Liver (tissue), 8 donors: ENCODE measurements at regions not wholly inside any gene's neighbourhood (a gene's known extent, or its start where the extent isn't known, plus 50 kb on each side); places are given as distances from the start of the nearest gene placed in this dataset.

Source experiments
- DNase-seq: peaks from one replicate; pipeline ENCODE4 v3.0.0-alpha.2; 2017; ENCODE audit warnings: low spot score
- H3K27ac ChIP-seq, 2 donors: one replicate each; pipeline ENCODE4 v1.7.0; 2013; ENCODE audit warnings: inconsistent platforms in 2 of 2, low read length in 2 of 2, control low read depth in 1 of 2, low read depth in 1 of 2, mild to moderate bottlenecking in 1 of 2
- H3K27me3 ChIP-seq, 4 donors: one replicate each; pipeline versions ENCODE4 v1.6.1 to v1.7.0; 2013; ENCODE audit warnings: low read length in 3 of 4, inconsistent platforms in 1 of 4, mild to moderate bottlenecking in 1 of 4, moderate library complexity in 1 of 4; ENCODE audit not compliant: control insufficient read depth in 4 of 4, insufficient read depth in 4 of 4
- H3K36me3 ChIP-seq, 4 donors: one replicate each; pipeline versions ENCODE4 v1.6.1 to v1.7.0; 2013; ENCODE audit warnings: low read length in 3 of 4, mild to moderate bottlenecking in 3 of 4, low read depth in 1 of 4, moderate library complexity in 1 of 4; ENCODE audit not compliant: control insufficient read depth in 4 of 4, insufficient read depth in 3 of 4
- H3K4me1 ChIP-seq, 4 donors: one replicate each; pipeline versions ENCODE4 v1.6.1 to v1.7.0; 2013; ENCODE audit warnings: low read length in 3 of 4, mild to moderate bottlenecking in 3 of 4, moderate library complexity in 1 of 4; ENCODE audit not compliant: control insufficient read depth in 4 of 4, insufficient read depth in 4 of 4
- H3K4me3 ChIP-seq, 3 donors: one replicate each; pipeline versions ENCODE4 v1.6.1 to v1.7.0; 2013; ENCODE audit warnings: low read length in 3 of 3, control low read depth in 1 of 3, low read depth in 1 of 3, mild to moderate bottlenecking in 1 of 3
- H3K9ac ChIP-seq, 2 donors: one replicate each; pipeline ENCODE4 v1.7.0; 2013; ENCODE audit warnings: low read length in 2 of 2, mild to moderate bottlenecking in 2 of 2, moderate library complexity in 2 of 2, control low read depth in 1 of 2, low read depth in 1 of 2
- H3K9me3 ChIP-seq, 4 donors: one replicate each; pipeline versions ENCODE4 v1.6.1 to v1.7.0; 2013; ENCODE audit warnings: low read length in 3 of 4; ENCODE audit not compliant: control insufficient read depth in 4 of 4
- EGR1 ChIP-seq, 2 donors: IDR thresholded peaks; 2 replicates each; pipeline ENCODE4 v1.6.1; 2016 to 2018; ENCODE audit warnings: antibody characterized with exemption in 2 of 2, low read depth in 2 of 2
- FOXA1 ChIP-seq: IDR thresholded peaks from 2 replicates; pipeline ENCODE4 v1.6.1; 2016; ENCODE audit warnings: antibody characterized with exemption
- FOXA2 ChIP-seq: IDR thresholded peaks from 2 replicates; pipeline ENCODE4 v1.6.1; 2016; ENCODE audit warnings: antibody characterized with exemption
- GABPA ChIP-seq, 2 donors: IDR thresholded peaks in 1 of 2; conservative IDR thresholded peaks in 1 of 2; 2 replicates each; pipeline ENCODE4 v1.6.1; 2016; ENCODE audit warnings: antibody characterized with exemption in 2 of 2, mild to moderate bottlenecking in 1 of 2, moderate library complexity in 1 of 2
- HNF4A ChIP-seq, 2 donors: conservative IDR thresholded peaks; 2 replicates each; pipeline ENCODE4 v1.6.1; 2016; ENCODE audit warnings: antibody characterized with exemption in 2 of 2, mild to moderate bottlenecking in 2 of 2
- HNF4G ChIP-seq: IDR thresholded peaks from 2 replicates; pipeline ENCODE4 v1.6.1; 2016; ENCODE audit warnings: antibody characterized with exemption
- JUND ChIP-seq, 2 donors: IDR thresholded peaks; 2 replicates each; pipeline ENCODE4 v1.6.1; 2016; ENCODE audit warnings: antibody characterized with exemption in 2 of 2
- NR2F2 ChIP-seq: IDR thresholded peaks from 2 replicates; pipeline ENCODE4 v1.6.1; 2016; ENCODE audit warnings: antibody characterized with exemption
- RAD21 ChIP-seq, 2 donors: IDR thresholded peaks; 2 replicates each; pipeline ENCODE4 v1.6.1; 2016; ENCODE audit warnings: antibody characterized with exemption in 2 of 2, mild to moderate bottlenecking in 2 of 2
- RXRA ChIP-seq, 2 donors: IDR thresholded peaks; 2 replicates each; pipeline ENCODE4 v1.6.1; 2017 to 2018; ENCODE audit warnings: antibody characterized with exemption in 2 of 2, mild to moderate bottlenecking in 1 of 2
- SP1 ChIP-seq: IDR thresholded peaks from 2 replicates; pipeline ENCODE4 v1.6.1; 2018; ENCODE audit warnings: antibody characterized with exemption, mild to moderate bottlenecking
- TAF1 ChIP-seq: conservative IDR thresholded peaks from 2 replicates; pipeline ENCODE4 v1.6.1; 2016; ENCODE audit warnings: antibody characterized with exemption, mild to moderate bottlenecking
- YY1 ChIP-seq: IDR thresholded peaks from 2 replicates; pipeline ENCODE4 v1.6.1; 2016; ENCODE audit warnings: antibody characterized with exemption, mild to moderate bottlenecking
- WGBS: extraction: QIAGEN DNeasy Blood & Tissue Kit; methylation state at CpG from one replicate; pipeline ENCODE4 v1.1.7; 2013; 5-methylcytosine and 5-hydroxymethylcytosine counted together
- TF ChIP-seq, protein P1 (sequence below): IDR thresholded peaks from 2 replicates; pipeline ENCODE4 v1.6.1; 2016; ENCODE audit warnings: antibody characterized with exemption, mild to moderate bottlenecking
- TF ChIP-seq, protein P2 (sequence below): IDR thresholded peaks from 2 replicates; pipeline ENCODE4 v1.6.1; 2016; ENCODE audit warnings: antibody characterized with exemption
- TF ChIP-seq, protein P3 (sequence below): IDR thresholded peaks from 2 replicates; pipeline ENCODE4 v1.6.1; 2016; ENCODE audit warnings: antibody characterized with exemption
- TF ChIP-seq, protein P4 (sequence below): fragments of 150-350 bp; IDR thresholded peaks from 2 replicates; pipeline ENCODE4 v1.5.1; 2017; ENCODE audit warnings: improper control_type of control experiment, low read depth, low read length; ENCODE audit not compliant: missing input control
- donor health status: healthy.
- donor health status: healthy.
- donor health status: healthy.
- donor health status: healthy.
- donor health status: healthy.

DNA sequence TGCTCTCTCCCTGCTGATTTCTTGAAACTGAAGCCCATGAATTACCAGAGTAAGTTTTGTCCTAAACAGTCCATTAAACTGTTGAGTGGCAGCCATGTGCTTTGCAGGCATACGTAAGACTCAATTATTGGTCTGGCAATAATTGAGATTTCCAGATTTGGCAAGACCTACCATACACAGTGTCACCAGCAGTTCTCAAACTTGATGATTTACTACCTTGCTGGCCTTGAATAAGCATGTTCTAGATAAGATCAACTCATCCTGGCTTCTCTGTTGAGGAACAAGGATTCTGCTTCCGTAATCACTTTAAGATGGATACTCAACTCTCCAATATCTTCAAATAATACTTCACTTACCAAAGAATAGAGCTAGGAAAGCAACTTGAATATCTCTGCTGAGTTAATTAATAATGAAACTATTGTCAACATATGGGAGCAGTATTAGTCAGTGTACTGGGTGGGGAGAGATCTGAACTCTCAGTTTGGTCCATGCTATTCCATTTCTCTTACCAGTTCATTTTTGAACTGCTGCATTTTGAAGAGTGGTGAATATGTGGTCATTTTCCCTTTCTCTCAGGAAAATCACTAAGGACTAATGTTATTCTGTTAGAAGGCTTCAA is 181.4 kb downstream of the IPMK start:
- Histone ChIP-seq H3K4me1 (no peaks in the 10 kb centered on the region), H3K4me3 (no peak overlapping the region), H3K9ac (no peak overlapping the region), H3K27ac (no peak overlapping the region), H3K36me3 (no peaks in the 10 kb centered on the region), H3K9me3 (no peaks in the 10 kb centered on the region), H3K27me3 (no peaks in the 10 kb centered on the region)
- TF ChIP-seq FOXA2 (no peak), HNF4G (no peak), FOXA1 (no peak), EGR1 (IDR thresholded peaks at IDR 0.05; ENCODE audit: low read depth in 2 of 2) (no peak), NR2F2 (no peak), RXRA (IDR thresholded peaks at IDR 0.05) (no peak), JUND (IDR thresholded peaks at IDR 0.05) (no peak), GABPA (IDR thresholded peaks at IDR 0.05 in 1 of 2, conservative IDR thresholded peaks at IDR 0.05 in 1 of 2) (no peak), SP1 (no peak), TAF1 (no peak), HNF4A (conservative IDR thresholded peaks at IDR 0.05) (no peak)
- TF ChIP-seq, protein P1, sequence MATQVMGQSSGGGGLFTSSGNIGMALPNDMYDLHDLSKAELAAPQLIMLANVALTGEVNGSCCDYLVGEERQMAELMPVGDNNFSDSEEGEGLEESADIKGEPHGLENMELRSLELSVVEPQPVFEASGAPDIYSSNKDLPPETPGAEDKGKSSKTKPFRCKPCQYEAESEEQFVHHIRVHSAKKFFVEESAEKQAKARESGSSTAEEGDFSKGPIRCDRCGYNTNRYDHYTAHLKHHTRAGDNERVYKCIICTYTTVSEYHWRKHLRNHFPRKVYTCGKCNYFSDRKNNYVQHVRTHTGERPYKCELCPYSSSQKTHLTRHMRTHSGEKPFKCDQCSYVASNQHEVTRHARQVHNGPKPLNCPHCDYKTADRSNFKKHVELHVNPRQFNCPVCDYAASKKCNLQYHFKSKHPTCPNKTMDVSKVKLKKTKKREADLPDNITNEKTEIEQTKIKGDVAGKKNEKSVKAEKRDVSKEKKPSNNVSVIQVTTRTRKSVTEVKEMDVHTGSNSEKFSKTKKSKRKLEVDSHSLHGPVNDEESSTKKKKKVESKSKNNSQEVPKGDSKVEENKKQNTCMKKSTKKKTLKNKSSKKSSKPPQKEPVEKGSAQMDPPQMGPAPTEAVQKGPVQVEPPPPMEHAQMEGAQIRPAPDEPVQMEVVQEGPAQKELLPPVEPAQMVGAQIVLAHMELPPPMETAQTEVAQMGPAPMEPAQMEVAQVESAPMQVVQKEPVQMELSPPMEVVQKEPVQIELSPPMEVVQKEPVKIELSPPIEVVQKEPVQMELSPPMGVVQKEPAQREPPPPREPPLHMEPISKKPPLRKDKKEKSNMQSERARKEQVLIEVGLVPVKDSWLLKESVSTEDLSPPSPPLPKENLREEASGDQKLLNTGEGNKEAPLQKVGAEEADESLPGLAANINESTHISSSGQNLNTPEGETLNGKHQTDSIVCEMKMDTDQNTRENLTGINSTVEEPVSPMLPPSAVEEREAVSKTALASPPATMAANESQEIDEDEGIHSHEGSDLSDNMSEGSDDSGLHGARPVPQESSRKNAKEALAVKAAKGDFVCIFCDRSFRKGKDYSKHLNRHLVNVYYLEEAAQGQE: no peak
- TF ChIP-seq, protein P2, sequence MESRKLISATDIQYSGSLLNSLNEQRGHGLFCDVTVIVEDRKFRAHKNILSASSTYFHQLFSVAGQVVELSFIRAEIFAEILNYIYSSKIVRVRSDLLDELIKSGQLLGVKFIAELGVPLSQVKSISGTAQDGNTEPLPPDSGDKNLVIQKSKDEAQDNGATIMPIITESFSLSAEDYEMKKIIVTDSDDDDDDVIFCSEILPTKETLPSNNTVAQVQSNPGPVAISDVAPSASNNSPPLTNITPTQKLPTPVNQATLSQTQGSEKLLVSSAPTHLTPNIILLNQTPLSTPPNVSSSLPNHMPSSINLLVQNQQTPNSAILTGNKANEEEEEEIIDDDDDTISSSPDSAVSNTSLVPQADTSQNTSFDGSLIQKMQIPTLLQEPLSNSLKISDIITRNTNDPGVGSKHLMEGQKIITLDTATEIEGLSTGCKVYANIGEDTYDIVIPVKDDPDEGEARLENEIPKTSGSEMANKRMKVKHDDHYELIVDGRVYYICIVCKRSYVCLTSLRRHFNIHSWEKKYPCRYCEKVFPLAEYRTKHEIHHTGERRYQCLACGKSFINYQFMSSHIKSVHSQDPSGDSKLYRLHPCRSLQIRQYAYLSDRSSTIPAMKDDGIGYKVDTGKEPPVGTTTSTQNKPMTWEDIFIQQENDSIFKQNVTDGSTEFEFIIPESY: no peak
- TF ChIP-seq, protein P3, sequence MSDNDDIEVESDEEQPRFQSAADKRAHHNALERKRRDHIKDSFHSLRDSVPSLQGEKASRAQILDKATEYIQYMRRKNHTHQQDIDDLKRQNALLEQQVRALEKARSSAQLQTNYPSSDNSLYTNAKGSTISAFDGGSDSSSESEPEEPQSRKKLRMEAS: no peak
- WGBS: 82% methylated on average over 2 of the region's 2 CpGs
- no peak for DNase-seq

DNA sequence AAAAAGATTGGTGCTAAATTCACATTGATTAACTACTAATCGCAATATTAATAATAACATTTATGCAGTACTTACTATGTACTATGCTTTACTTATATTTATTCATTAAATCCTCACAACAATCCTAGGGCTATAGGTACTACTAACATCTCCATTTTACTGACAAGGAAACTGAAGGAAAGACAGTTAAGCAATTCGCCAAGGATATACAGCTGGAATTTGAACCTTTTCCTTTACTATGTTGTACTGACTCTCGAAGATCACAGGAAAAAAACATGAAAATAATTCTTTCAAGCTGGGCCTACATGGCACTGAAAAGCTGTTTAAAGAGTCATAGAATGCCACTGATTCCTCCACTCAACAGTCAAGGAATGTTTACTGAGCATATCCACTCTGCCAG is 185.4 kb downstream of the IPMK start:
- H3K4me3 ChIP-seq: no peak overlapping the region
- WGBS: 88% methylated on average over 3 of the region's 3 CpGs
- no peak for DNase-seq
- TF ChIP-seq HNF4G (no peak), GABPA (IDR thresholded peaks at IDR 0.05 in 1 of 2, conservative IDR thresholded peaks at IDR 0.05 in 1 of 2) (no peak), RXRA (IDR thresholded peaks at IDR 0.05) (no peak), YY1 (no peak), SP1 (no peak), TAF1 (no peak), EGR1 (IDR thresholded peaks at IDR 0.05; ENCODE audit: low read depth in 2 of 2) (no peak), FOXA2 (no peak), HNF4A (conservative IDR thresholded peaks at IDR 0.05) (no peak), RAD21 (IDR thresholded peaks at IDR 0.05) (no peak)
- TF ChIP-seq, protein P4, sequence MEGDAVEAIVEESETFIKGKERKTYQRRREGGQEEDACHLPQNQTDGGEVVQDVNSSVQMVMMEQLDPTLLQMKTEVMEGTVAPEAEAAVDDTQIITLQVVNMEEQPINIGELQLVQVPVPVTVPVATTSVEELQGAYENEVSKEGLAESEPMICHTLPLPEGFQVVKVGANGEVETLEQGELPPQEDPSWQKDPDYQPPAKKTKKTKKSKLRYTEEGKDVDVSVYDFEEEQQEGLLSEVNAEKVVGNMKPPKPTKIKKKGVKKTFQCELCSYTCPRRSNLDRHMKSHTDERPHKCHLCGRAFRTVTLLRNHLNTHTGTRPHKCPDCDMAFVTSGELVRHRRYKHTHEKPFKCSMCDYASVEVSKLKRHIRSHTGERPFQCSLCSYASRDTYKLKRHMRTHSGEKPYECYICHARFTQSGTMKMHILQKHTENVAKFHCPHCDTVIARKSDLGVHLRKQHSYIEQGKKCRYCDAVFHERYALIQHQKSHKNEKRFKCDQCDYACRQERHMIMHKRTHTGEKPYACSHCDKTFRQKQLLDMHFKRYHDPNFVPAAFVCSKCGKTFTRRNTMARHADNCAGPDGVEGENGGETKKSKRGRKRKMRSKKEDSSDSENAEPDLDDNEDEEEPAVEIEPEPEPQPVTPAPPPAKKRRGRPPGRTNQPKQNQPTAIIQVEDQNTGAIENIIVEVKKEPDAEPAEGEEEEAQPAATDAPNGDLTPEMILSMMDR: no peak
- TF ChIP-seq, protein P2: no peak
- TF ChIP-seq, protein P1: no peak
- no peaks in the 10 kb centered on the region for H3K36me3 ChIP-seq
- H3K27ac ChIP-seq: no peak overlapping the region
- H3K9ac ChIP-seq: no peak overlapping the region
- H3K27me3 ChIP-seq: no peaks in the 10 kb centered on the region
- H3K9me3 ChIP-seq: no peaks in the 10 kb centered on the region
- no peaks in the 10 kb centered on the region for H3K4me1 ChIP-seq
